PC-3 (cell line): ENCODE measurements at regions not wholly inside any gene's neighbourhood (a gene's known extent, or its start where the extent isn't known, plus 50 kb on each side); places are given as distances from the start of the nearest gene placed in this dataset.

Experiments used
- ATAC-seq: fragments of 200-7000 bp; cut with Tn5 transposase; 2 replicates; pipeline ENCODE4 v1.9.1; 2020; ENCODE audit warnings: mild to moderate bottlenecking, moderate library complexity
- BruUV-seq: library from RNA; stranded (reverse); fragments of 400-500 nt; replicated peaks from 2 replicates; lab custom pipeline; 2021; lab: Mats Ljungman, UMichigan
- CTCF ChIA-PET: fragments of 300-600 bp; sonication (Branson Sonifier 250); formaldehyde crosslinking; loops from one replicate; lab custom pipeline; 2022; ENCODE audit warnings: antibody characterized with exemption; lab: Charles Lee
- POLR2A ChIA-PET: fragments of 300-600 bp; sonication (Branson Sonifier 250); formaldehyde crosslinking; loops from one replicate; lab custom pipeline; 2022; ENCODE audit warnings: antibody characterized with exemption; ENCODE audit not compliant: unreplicated experiment; lab: Charles Lee
- DNase-seq: peaks from one replicate; pipeline ENCODE4 v3.0.0-alpha.2; 2015
- H2AFZ ChIP-seq: fragments of 300-600 bp; sonication (generic); 2 replicates; pipeline ENCODE4 v1.6.0; 2016; ENCODE audit warnings: antibody characterized with exemption, low read length
- H3F3A ChIP-seq: fragments of 300-600 bp; sonication (generic); one replicate; pipeline ENCODE4 v1.6.0; 2017; ENCODE audit warnings: antibody characterized with exemption, low read length, control low read depth, mild to moderate bottlenecking; ENCODE audit not compliant: unreplicated experiment
- H3K27ac ChIP-seq: fragments of 300-600 bp; sonication (generic); 2 replicates; pipeline ENCODE4 v1.5.1; 2016; ENCODE audit warnings: mild to moderate bottlenecking, low read length
- H3K27me3 ChIP-seq: fragments of 300-600 bp; sonication (generic); 2 replicates; pipeline ENCODE4 v1.6.1; 2016; ENCODE audit warnings: low read length, mixed read lengths
- H3K36me3 ChIP-seq: fragments of 300-600 bp; sonication (generic); 2 replicates; pipeline ENCODE4 v1.6.1; 2016; ENCODE audit warnings: low read depth, mixed run types, low read length, mixed read lengths
- H3K4me1 ChIP-seq: fragments of 300-600 bp; sonication (generic); 2 replicates; pipeline ENCODE4 v1.5.1; 2016; ENCODE audit warnings: low read length; ENCODE audit not compliant: insufficient read depth
- H3K4me2 ChIP-seq: fragments of 300-600 bp; sonication (generic); 2 replicates; pipeline ENCODE4 v1.6.0; 2016; ENCODE audit warnings: low read length
- H3K4me3 ChIP-seq: fragments of 300-600 bp; sonication (generic); 2 replicates; pipeline ENCODE4 v1.5.1; 2016; ENCODE audit warnings: mild to moderate bottlenecking, low read length, mixed read lengths
- H3K79me2 ChIP-seq: fragments of 300-600 bp; sonication (generic); 2 replicates; pipeline ENCODE4 v1.6.1; 2017; ENCODE audit warnings: low read length, mixed read lengths
- H3K9ac ChIP-seq: fragments of 300-600 bp; sonication (generic); 2 replicates; pipeline ENCODE4 v1.6.0; 2016; ENCODE audit warnings: mild to moderate bottlenecking, low read length
- H3K9me2 ChIP-seq: fragments of 300-600 bp; sonication (generic); replicated peaks from 2 replicates; pipeline ENCODE4 v1.6.1; 2016; ENCODE audit warnings: mixed run types, low read length, mixed read lengths
- H3K9me3 ChIP-seq: fragments of 300-600 bp; sonication (generic); 2 replicates; pipeline ENCODE4 v1.6.1; 2016; ENCODE audit warnings: low read length, mixed read lengths
- H4K20me1 ChIP-seq: fragments of 300-600 bp; sonication (generic); 2 replicates; pipeline ENCODE4 v1.6.1; 2016; ENCODE audit warnings: low read length, mixed read lengths
- CTCF ChIP-seq: fragments of 300-600 bp; sonication (generic); conservative IDR thresholded peaks from 2 replicates; pipeline ENCODE4 v1.5.1; 2017; ENCODE audit warnings: antibody characterized with exemption, low read depth, mild to moderate bottlenecking, low read length
- EZH2 ChIP-seq: fragments of 300-600 bp; sonication (generic); IDR thresholded peaks from one replicate; pipeline ENCODE4 v1.6.1; 2017; ENCODE audit warnings: antibody characterized with exemption, mild to moderate bottlenecking, low read length; ENCODE audit not compliant: unreplicated experiment
- EZH2phosphoT487 ChIP-seq: fragments of 300-600 bp; sonication (generic); IDR thresholded peaks from 2 replicates; pipeline ENCODE4 v1.6.1; 2018; ENCODE audit warnings: mild to moderate bottlenecking, antibody characterized with exemption, low read length, borderline replicate concordance
- intact Hi-C: fragments of 100-400 bp; cut with micrococcal nuclease; formaldehyde crosslinking; loops from 2 replicates; pipeline ENCODE4 v1.9.0; 2023

GRCh38 chr6:120686492-120686891 is 647.8 kb downstream of the TBC1D32 start:
- H3K79me2 ChIP-seq: no peaks in the 10 kb centered on the region
- H3K27me3 ChIP-seq: no peaks in the 10 kb centered on the region
- H3K27ac ChIP-seq: no peak overlapping the region
- no peak overlapping the region for H3K9ac ChIP-seq
- no peak overlapping the region for H3K4me2 ChIP-seq
- no peaks in the 10 kb centered on the region for H3K4me1 ChIP-seq
- no peak overlapping the region for H3K4me3 ChIP-seq
- ChIA-PET POLR2A (no interaction called here), CTCF (no interaction called here)
- no peak for ATAC-seq
- H3K36me3 ChIP-seq: no peaks in the 10 kb centered on the region
- H3K9me2 ChIP-seq: no peaks in the 10 kb centered on the region
- no peak overlapping the region for H2AFZ ChIP-seq
- no peaks in the 10 kb centered on the region for H3F3A ChIP-seq
- DNase-seq: no peak
- H3K9me3 ChIP-seq: no peaks in the 10 kb centered on the region
- no peaks in the 10 kb centered on the region for H4K20me1 ChIP-seq
- intact Hi-C loops: no loop called here
- no TSS peak for BruUV-seq
- no peak for TF ChIP-seq EZH2phosphoT487

GRCh38 chr6:120682145-120682544 is 652.1 kb downstream of the TBC1D32 start:
- no peak for ATAC-seq
- no peaks in the 10 kb centered on the region for H3F3A ChIP-seq
- no TSS peak for BruUV-seq
- H3K27me3 ChIP-seq: no peaks in the 10 kb centered on the region
- no peaks in the 10 kb centered on the region for H3K79me2 ChIP-seq
- intact Hi-C loops: no loop called here
- no peaks in the 10 kb centered on the region for H4K20me1 ChIP-seq
- no peak overlapping the region for H2AFZ ChIP-seq
- TF ChIP-seq EZH2: no peak
- TF ChIP-seq EZH2phosphoT487: no peak
- no peak for TF ChIP-seq CTCF
- no peaks in the 10 kb centered on the region for H3K9me3 ChIP-seq
- no peak overlapping the region for H3K4me2 ChIP-seq
- H3K4me1 ChIP-seq: no peaks in the 10 kb centered on the region
- POLR2A ChIA-PET: no interaction called here
- H3K9me2 ChIP-seq: no peaks in the 10 kb centered on the region
- H3K9ac ChIP-seq: no peak overlapping the region
- no peak overlapping the region for H3K4me3 ChIP-seq
- H3K27ac ChIP-seq: no peak overlapping the region
- CTCF ChIA-PET: no interaction called here
- DNase-seq: no peak
- no peaks in the 10 kb centered on the region for H3K36me3 ChIP-seq

GRCh38 chr6:120681204-120681603 is 653.1 kb downstream of the TBC1D32 start:
- Histone ChIP-seq H3K9me3 (no peaks in the 10 kb centered on the region), H3K27ac (no peak overlapping the region), H3K4me3 (no peak overlapping the region), H3K36me3 (no peaks in the 10 kb centered on the region), H3K79me2 (no peaks in the 10 kb centered on the region), H4K20me1 (no peaks in the 10 kb centered on the region), H2AFZ (no peak overlapping the region), H3F3A (no peaks in the 10 kb centered on the region), H3K9me2 (no peaks in the 10 kb centered on the region), H3K4me2 (no peak overlapping the region), H3K4me1 (no peaks in the 10 kb centered on the region), H3K27me3 (no peaks in the 10 kb centered on the region), H3K9ac (no peak overlapping the region)
- no peak for DNase-seq
- no peak for ATAC-seq
- ChIA-PET CTCF (no interaction called here), POLR2A (no interaction called here)
- TF ChIP-seq EZH2phosphoT487 (no peak), CTCF (no peak), EZH2 (no peak)
- BruUV-seq: no TSS peak
- intact Hi-C loops: no loop called here
